HCT116 (cell line): ENCODE measurements at regions not wholly inside any gene's neighbourhood (a gene's known extent, or its start where the extent isn't known, plus 50 kb on each side); places are given as distances from the start of the nearest gene placed in this dataset.

Source experiments
- ATAC-seq: fragments of 200-7000 bp; cut with Tn5 transposase; 2 replicates; pipeline ENCODE4 v1.9.1; 2020; ENCODE audit warnings: mild to moderate bottlenecking, moderate library complexity
- BruUV-seq: library from RNA; stranded (reverse); fragments of 400-500 nt; replicated peaks from 2 replicates; lab custom pipeline; 2021; lab: Mats Ljungman, UMichigan
- CTCF ChIA-PET: fragments of 300-600 bp; sonication (Branson Sonifier 250); formaldehyde crosslinking; loops from one replicate; lab custom pipeline; 2021; ENCODE audit warnings: antibody characterized with exemption; lab: Charles Lee
- POLR2A ChIA-PET: fragments of 300-600, 350-600 bp; sonication (Branson Sonifier 250); formaldehyde crosslinking; loops from one replicate; lab custom pipeline; 2021; ENCODE audit warnings: antibody characterized with exemption; lab: Charles Lee
- RAD21 ChIA-PET, 2 experiments: fragments of 300-600 bp; sonication (Branson Sonifier 250); formaldehyde crosslinking; loops; one replicate each; lab custom pipeline; 2023; ENCODE audit warnings: low total read pairs in 2 of 2; ENCODE audit not compliant: uncharacterized antibody in 2 of 2, unreplicated experiment in 2 of 2, low non-redundant PET in 1 of 2; lab: Charles Lee
- DNase-seq: peaks from one replicate; pipeline ENCODE4 v3.0.0-alpha.2; 2010; ENCODE audit warnings: low read depth, low spot score
- H2AFZ ChIP-seq: fragments of 200-600 bp; shearing (Covaris generic), sonication (generic); 2 replicates; pipeline ENCODE4 v1.6.1; 2017; ENCODE audit warnings: low read depth, mixed run types, mixed read lengths, antibody characterized with exemption, low read length; ENCODE audit not compliant: poor library complexity, severe bottlenecking
- H3K27ac ChIP-seq: 2 replicates; pipeline ENCODE4 v1.5.1; 2012; ENCODE audit warnings: low read depth, low read length
- H3K27me3 ChIP-seq: fragments of 200-600 bp; sonication (generic); 2 replicates; pipeline ENCODE4 v1.6.1; 2016; ENCODE audit warnings: mixed run types, low read length, mixed read lengths; ENCODE audit not compliant: insufficient read depth
- H3K36me3 ChIP-seq, 2 experiments: fragments of 200-500 bp in 1 of 2; fragments of 200-600 bp in 1 of 2; sonication (Bioruptor generic) in 1 of 2; sonication (generic) in 1 of 2; 2 replicates each; pipeline versions ENCODE4 v1.5.1 to v1.6.1; 2014 to 2016; ENCODE audit warnings: low read length in 2 of 2, inconsistent platforms in 1 of 2, mixed read lengths in 1 of 2, mixed run types in 1 of 2; ENCODE audit not compliant: insufficient read depth in 2 of 2, control insufficient read depth in 1 of 2
- H3K4me1 ChIP-seq, 2 experiments: fragments of 200-600 bp in 1 of 2; sonication (generic) in 1 of 2; 2 replicates each; pipeline versions ENCODE4 v1.5.1 to v1.6.1; 2012 to 2017; ENCODE audit warnings: low read length in 2 of 2, inconsistent platforms in 1 of 2, mild to moderate bottlenecking in 1 of 2, mixed read lengths in 1 of 2, mixed run types in 1 of 2, moderate library complexity in 1 of 2; ENCODE audit not compliant: insufficient read depth in 2 of 2, control insufficient read depth in 1 of 2
- H3K4me2 ChIP-seq: fragments of 200-600 bp; sonication (generic); 2 replicates; pipeline ENCODE4 v1.6.1; 2017; ENCODE audit warnings: mixed run types, low read length, mixed read lengths
- H3K4me3 ChIP-seq, 2 experiments: fragments of 200-600 bp in 1 of 2; sonication (generic) in 1 of 2; replicated peaks in 1 of 2; 2 replicates each; pipeline ENCODE4 v1.5.1; 2011 to 2016; ENCODE audit warnings: low read length in 2 of 2, control low read depth in 1 of 2, low read depth in 1 of 2, mild to moderate bottlenecking in 1 of 2, mixed read lengths in 1 of 2, mixed run types in 1 of 2
- H3K79me2 ChIP-seq: fragments of 200-600 bp; sonication (generic); 2 replicates; pipeline ENCODE4 v1.6.1; 2017; ENCODE audit warnings: mild to moderate bottlenecking, mixed run types, low read length, moderate library complexity, mixed read lengths; ENCODE audit not compliant: insufficient read depth
- H3K9ac ChIP-seq: fragments of 200-600 bp; sonication (generic); 2 replicates; pipeline ENCODE4 v1.6.1; 2016; ENCODE audit warnings: low read length, mixed read lengths
- H3K9me2 ChIP-seq: fragments of 200-600 bp; sonication (generic), shearing (Covaris generic); 2 replicates; pipeline ENCODE4 v1.6.1; 2017; ENCODE audit warnings: mixed run types, mild to moderate bottlenecking, moderate library complexity; ENCODE audit not compliant: insufficient read depth
- H3K9me3 ChIP-seq, 2 experiments: fragments of 200-500 bp in 1 of 2; fragments of 200-600 bp in 1 of 2; sonication (Bioruptor generic) in 1 of 2; sonication (generic) in 1 of 2; 2 replicates each; pipeline ENCODE4 v1.6.1; 2014 to 2017; ENCODE audit warnings: low read length in 2 of 2, mixed read lengths in 2 of 2, inconsistent platforms in 1 of 2, low read depth in 1 of 2, mild to moderate bottlenecking in 1 of 2, mixed run types in 1 of 2, moderate library complexity in 1 of 2; ENCODE audit not compliant: control insufficient read depth in 1 of 2, insufficient read depth in 1 of 2
- H4K20me1 ChIP-seq: fragments of 200-600 bp; sonication (generic), shearing (Covaris generic); 2 replicates; pipeline ENCODE4 v1.6.1; 2017; ENCODE audit warnings: mixed run types, mild to moderate bottlenecking, moderate library complexity; ENCODE audit not compliant: insufficient read depth
- CBX3 ChIP-seq: IDR thresholded peaks from 2 replicates; pipeline ENCODE4 v1.6.1; 2012; ENCODE audit warnings: low read depth
- CEBPB ChIP-seq: IDR thresholded peaks from 2 replicates; pipeline ENCODE4 v1.6.1; 2012; ENCODE audit warnings: low read depth
- ELF1 ChIP-seq: IDR thresholded peaks from 2 replicates; pipeline ENCODE4 v1.6.1; 2012; ENCODE audit warnings: low read depth, borderline replicate concordance
- EZH2 ChIP-seq: fragments of 200-600 bp; sonication (generic); IDR thresholded peaks from 2 replicates; pipeline ENCODE4 v1.6.1; 2017; ENCODE audit warnings: antibody characterized with exemption, mixed run types
- EZH2phosphoT487 ChIP-seq: fragments of 200-600 bp; IDR thresholded peaks from 2 replicates; pipeline ENCODE4 v1.6.1; 2018; ENCODE audit warnings: antibody characterized with exemption, borderline replicate concordance
- JUND ChIP-seq: IDR thresholded peaks from 2 replicates; pipeline ENCODE4 v1.6.1; 2012
- POLR2A ChIP-seq: IDR thresholded peaks from 2 replicates; pipeline ENCODE4 v1.7.0; 2011; ENCODE audit warnings: borderline replicate concordance; ENCODE audit not compliant: insufficient read depth, insufficient read length; ENCODE audit errors: extremely low read depth
- POLR2AphosphoS5 ChIP-seq: IDR thresholded peaks from 2 replicates; pipeline ENCODE4 v1.6.1; 2011; ENCODE audit warnings: mild to moderate bottlenecking, low read depth, low read length, moderate library complexity
- RAD21 ChIP-seq: IDR thresholded peaks from 2 replicates; pipeline ENCODE4 v1.6.1; 2012; ENCODE audit warnings: low read depth, mild to moderate bottlenecking
- SIN3A ChIP-seq: IDR thresholded peaks from 2 replicates; pipeline ENCODE4 v1.6.1; 2012; ENCODE audit warnings: low read depth
- SRF ChIP-seq: IDR thresholded peaks from 2 replicates; pipeline ENCODE4 v1.6.1; 2012; ENCODE audit warnings: low read depth
- TCF7L2 ChIP-seq: IDR thresholded peaks from 2 replicates; pipeline ENCODE4 v1.7.0; 2011; ENCODE audit warnings: borderline replicate concordance, inconsistent platforms; ENCODE audit not compliant: insufficient read depth, insufficient read length; ENCODE audit errors: extremely low read depth
- YY1 ChIP-seq: IDR thresholded peaks from 2 replicates; pipeline ENCODE4 v1.6.1; 2011; ENCODE audit warnings: low read length, low read depth, moderate library complexity, mild to moderate bottlenecking; ENCODE audit not compliant: insufficient replicate concordance; ENCODE audit errors: extremely low read depth
- ZFX ChIP-seq: fragments of 450-650 bp; IDR thresholded peaks from 2 replicates; pipeline ENCODE4 v1.6.1; 2017
- ZNF274 ChIP-seq: fragments of 200-500 bp; sonication (Bioruptor generic); IDR thresholded peaks from 2 replicates; pipeline ENCODE4 v1.6.1; 2014; ENCODE audit warnings: mild to moderate bottlenecking, low read depth, low read length, inconsistent platforms
- intact Hi-C: fragments of 100-400 bp; cut with micrococcal nuclease; formaldehyde crosslinking; loops from 2 replicates; pipeline ENCODE4 v1.10.0; 2022
- TF ChIP-seq, protein P1 (sequence below), 3 experiments: fragments of 200-600 bp in 1 of 3; sonication (generic) in 1 of 3; IDR thresholded peaks in 2 of 3; conservative IDR thresholded peaks in 1 of 3; 2 replicates each; pipeline ENCODE4 v1.5.1; 2012 to 2017; ENCODE audit warnings: low read depth in 2 of 3, low read length in 2 of 3, antibody characterized with exemption in 1 of 3, borderline replicate concordance in 1 of 3, control low read depth in 1 of 3, mild to moderate bottlenecking in 1 of 3, mixed read lengths in 1 of 3, mixed run types in 1 of 3, moderate library complexity in 1 of 3; ENCODE audit not compliant: insufficient read depth in 1 of 3
- TF ChIP-seq, protein P2 (sequence below): IDR thresholded peaks from 2 replicates; pipeline ENCODE4 v1.6.1; 2012
- TF ChIP-seq, protein P3 (sequence below): IDR thresholded peaks from 2 replicates; pipeline ENCODE4 v1.6.1; 2011; ENCODE audit warnings: mild to moderate bottlenecking, low read length, moderate library complexity; ENCODE audit not compliant: insufficient replicate concordance; ENCODE audit errors: extremely low read depth
- TF ChIP-seq, protein P4 (sequence below): IDR thresholded peaks from 2 replicates; pipeline ENCODE4 v1.6.1; 2012; ENCODE audit warnings: low read depth
- TF ChIP-seq, protein P5 (sequence below): IDR thresholded peaks from 2 replicates; pipeline ENCODE4 v1.6.1; 2012

DNA sequence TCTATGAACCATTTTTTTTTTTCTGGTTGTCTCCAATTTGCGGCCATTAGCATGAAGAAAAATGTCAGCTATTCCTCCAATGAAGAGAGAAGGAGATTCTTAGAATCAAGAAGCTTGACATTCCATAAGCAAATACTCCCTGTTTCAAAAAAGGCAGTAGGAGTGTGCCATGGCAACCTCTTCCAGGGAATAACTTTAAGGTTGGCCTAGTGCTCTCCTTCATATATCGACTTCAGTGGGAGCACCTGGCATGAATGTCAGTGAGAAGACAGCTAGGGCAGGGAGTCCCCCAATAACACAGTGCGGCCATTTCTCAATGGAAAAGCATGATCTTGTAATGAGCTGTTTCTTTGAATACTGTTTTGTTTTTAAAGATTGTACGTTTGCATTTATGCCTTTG lies 493.0 kb upstream of the ATP11B start:
- Histone ChIP-seq H3K79me2 (no peaks in the 10 kb centered on the region), H3K9me2 (no peaks in the 10 kb centered on the region), H3K9ac (no peak overlapping the region), H2AFZ (no peak overlapping the region), H3K27ac (no peak overlapping the region), H3K27me3 (no peaks in the 10 kb centered on the region), H3K4me2 (no peak overlapping the region), H3K9me3 (no peaks in the 10 kb centered on the region), H3K4me1 (no peaks in the 10 kb centered on the region), H3K4me3 (no peak overlapping the region)
- no peak for DNase-seq
- no TSS peak for BruUV-seq
- no peak for ATAC-seq
- ChIA-PET CTCF (no interaction called here), POLR2A (no interaction called here)
- TF ChIP-seq, protein P1, sequence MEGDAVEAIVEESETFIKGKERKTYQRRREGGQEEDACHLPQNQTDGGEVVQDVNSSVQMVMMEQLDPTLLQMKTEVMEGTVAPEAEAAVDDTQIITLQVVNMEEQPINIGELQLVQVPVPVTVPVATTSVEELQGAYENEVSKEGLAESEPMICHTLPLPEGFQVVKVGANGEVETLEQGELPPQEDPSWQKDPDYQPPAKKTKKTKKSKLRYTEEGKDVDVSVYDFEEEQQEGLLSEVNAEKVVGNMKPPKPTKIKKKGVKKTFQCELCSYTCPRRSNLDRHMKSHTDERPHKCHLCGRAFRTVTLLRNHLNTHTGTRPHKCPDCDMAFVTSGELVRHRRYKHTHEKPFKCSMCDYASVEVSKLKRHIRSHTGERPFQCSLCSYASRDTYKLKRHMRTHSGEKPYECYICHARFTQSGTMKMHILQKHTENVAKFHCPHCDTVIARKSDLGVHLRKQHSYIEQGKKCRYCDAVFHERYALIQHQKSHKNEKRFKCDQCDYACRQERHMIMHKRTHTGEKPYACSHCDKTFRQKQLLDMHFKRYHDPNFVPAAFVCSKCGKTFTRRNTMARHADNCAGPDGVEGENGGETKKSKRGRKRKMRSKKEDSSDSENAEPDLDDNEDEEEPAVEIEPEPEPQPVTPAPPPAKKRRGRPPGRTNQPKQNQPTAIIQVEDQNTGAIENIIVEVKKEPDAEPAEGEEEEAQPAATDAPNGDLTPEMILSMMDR (IDR thresholded peaks at IDR 0.05 in 2 of 3, conservative IDR thresholded peaks at IDR 0.05 in 1 of 3; ENCODE audit: borderline replicate concordance in 1 of 3, insufficient read depth in 1 of 3, low read depth in 2 of 3, low read length in 2 of 3) = no peak
- TF ChIP-seq YY1 = no peak
- no peak for TF ChIP-seq POLR2AphosphoS5
- TF ChIP-seq EZH2 = no peak
- TF ChIP-seq, protein P2, sequence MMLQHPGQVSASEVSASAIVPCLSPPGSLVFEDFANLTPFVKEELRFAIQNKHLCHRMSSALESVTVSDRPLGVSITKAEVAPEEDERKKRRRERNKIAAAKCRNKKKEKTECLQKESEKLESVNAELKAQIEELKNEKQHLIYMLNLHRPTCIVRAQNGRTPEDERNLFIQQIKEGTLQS = no peak
- TF ChIP-seq, protein P3, sequence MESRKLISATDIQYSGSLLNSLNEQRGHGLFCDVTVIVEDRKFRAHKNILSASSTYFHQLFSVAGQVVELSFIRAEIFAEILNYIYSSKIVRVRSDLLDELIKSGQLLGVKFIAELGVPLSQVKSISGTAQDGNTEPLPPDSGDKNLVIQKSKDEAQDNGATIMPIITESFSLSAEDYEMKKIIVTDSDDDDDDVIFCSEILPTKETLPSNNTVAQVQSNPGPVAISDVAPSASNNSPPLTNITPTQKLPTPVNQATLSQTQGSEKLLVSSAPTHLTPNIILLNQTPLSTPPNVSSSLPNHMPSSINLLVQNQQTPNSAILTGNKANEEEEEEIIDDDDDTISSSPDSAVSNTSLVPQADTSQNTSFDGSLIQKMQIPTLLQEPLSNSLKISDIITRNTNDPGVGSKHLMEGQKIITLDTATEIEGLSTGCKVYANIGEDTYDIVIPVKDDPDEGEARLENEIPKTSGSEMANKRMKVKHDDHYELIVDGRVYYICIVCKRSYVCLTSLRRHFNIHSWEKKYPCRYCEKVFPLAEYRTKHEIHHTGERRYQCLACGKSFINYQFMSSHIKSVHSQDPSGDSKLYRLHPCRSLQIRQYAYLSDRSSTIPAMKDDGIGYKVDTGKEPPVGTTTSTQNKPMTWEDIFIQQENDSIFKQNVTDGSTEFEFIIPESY = no peak
- TF ChIP-seq RAD21 = no peak
- TF ChIP-seq ZFX = no peak
- no peak for TF ChIP-seq EZH2phosphoT487
- no peak for TF ChIP-seq TCF7L2
- no peak for TF ChIP-seq CEBPB
- TF ChIP-seq, protein P4, sequence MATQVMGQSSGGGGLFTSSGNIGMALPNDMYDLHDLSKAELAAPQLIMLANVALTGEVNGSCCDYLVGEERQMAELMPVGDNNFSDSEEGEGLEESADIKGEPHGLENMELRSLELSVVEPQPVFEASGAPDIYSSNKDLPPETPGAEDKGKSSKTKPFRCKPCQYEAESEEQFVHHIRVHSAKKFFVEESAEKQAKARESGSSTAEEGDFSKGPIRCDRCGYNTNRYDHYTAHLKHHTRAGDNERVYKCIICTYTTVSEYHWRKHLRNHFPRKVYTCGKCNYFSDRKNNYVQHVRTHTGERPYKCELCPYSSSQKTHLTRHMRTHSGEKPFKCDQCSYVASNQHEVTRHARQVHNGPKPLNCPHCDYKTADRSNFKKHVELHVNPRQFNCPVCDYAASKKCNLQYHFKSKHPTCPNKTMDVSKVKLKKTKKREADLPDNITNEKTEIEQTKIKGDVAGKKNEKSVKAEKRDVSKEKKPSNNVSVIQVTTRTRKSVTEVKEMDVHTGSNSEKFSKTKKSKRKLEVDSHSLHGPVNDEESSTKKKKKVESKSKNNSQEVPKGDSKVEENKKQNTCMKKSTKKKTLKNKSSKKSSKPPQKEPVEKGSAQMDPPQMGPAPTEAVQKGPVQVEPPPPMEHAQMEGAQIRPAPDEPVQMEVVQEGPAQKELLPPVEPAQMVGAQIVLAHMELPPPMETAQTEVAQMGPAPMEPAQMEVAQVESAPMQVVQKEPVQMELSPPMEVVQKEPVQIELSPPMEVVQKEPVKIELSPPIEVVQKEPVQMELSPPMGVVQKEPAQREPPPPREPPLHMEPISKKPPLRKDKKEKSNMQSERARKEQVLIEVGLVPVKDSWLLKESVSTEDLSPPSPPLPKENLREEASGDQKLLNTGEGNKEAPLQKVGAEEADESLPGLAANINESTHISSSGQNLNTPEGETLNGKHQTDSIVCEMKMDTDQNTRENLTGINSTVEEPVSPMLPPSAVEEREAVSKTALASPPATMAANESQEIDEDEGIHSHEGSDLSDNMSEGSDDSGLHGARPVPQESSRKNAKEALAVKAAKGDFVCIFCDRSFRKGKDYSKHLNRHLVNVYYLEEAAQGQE = no peak
- no peak for TF ChIP-seq POLR2A
- TF ChIP-seq, protein P5, sequence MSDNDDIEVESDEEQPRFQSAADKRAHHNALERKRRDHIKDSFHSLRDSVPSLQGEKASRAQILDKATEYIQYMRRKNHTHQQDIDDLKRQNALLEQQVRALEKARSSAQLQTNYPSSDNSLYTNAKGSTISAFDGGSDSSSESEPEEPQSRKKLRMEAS = no peak
- TF ChIP-seq SRF = no peak
- TF ChIP-seq ZNF274 = no peak
- TF ChIP-seq ELF1 = no peak
- TF ChIP-seq JUND = no peak
- no peak for TF ChIP-seq CBX3
- no peak for TF ChIP-seq SIN3A
- TF ChIP-seq, all 23 proteins: peak for 0
- H4K20me1 ChIP-seq = no peaks in the 10 kb centered on the region
- intact Hi-C loops = no loop called here
- no peaks in the 10 kb centered on the region for H3K36me3 ChIP-seq
- RAD21 ChIA-PET = no interaction called here
